Activated CD4-positive, alpha-beta memory T cell treated with anti-CD3 and anti-CD28 coated beads for 36 hours (primary cell): ENCODE measurements at regions not wholly inside any gene's neighbourhood (a gene's known extent, or its start where the extent isn't known, plus 50 kb on each side); places are given as distances from the start of the nearest gene placed in this dataset.

Experiments
- CTCF ChIA-PET: fragments of 350-600 bp; sonication (Branson Sonifier 250); formaldehyde crosslinking; loops from one replicate; lab custom pipeline; 2021; ENCODE audit warnings: antibody characterized with exemption, inconsistent platforms; lab: Charles Lee
- POLR2A ChIA-PET: fragments of 350-600 bp; sonication (Branson Sonifier 250); formaldehyde crosslinking; loops from one replicate; lab custom pipeline; 2021; ENCODE audit warnings: antibody characterized with exemption; lab: Charles Lee
- DNase-seq: peaks from one replicate; pipeline ENCODE4 v3.0.0-alpha.2; 2020
- H3K27ac Mint-ChIP-seq: one replicate; pipeline ENCODE4 v1.8.0; 2021; ENCODE audit warnings: mixed read lengths
- H3K27me3 Mint-ChIP-seq: one replicate; pipeline ENCODE4 v1.8.0; 2021; ENCODE audit warnings: mixed read lengths
- H3K36me3 Mint-ChIP-seq: one replicate; pipeline ENCODE4 v1.8.0; 2021; ENCODE audit warnings: mixed read lengths
- H3K4me1 Mint-ChIP-seq: one replicate; pipeline ENCODE4 v1.8.0; 2021; ENCODE audit warnings: low read depth, mixed read lengths
- H3K4me3 Mint-ChIP-seq: one replicate; pipeline ENCODE4 v1.8.0; 2021; ENCODE audit warnings: mild to moderate bottlenecking, mixed read lengths
- H3K9me3 Mint-ChIP-seq: one replicate; pipeline ENCODE4 v1.8.0; 2021; ENCODE audit warnings: mixed read lengths
- intact Hi-C: fragments of 100-400 bp; cut with micrococcal nuclease; formaldehyde crosslinking; loops from one replicate; pipeline ENCODE4 v1.15.1; 2023

DNA sequence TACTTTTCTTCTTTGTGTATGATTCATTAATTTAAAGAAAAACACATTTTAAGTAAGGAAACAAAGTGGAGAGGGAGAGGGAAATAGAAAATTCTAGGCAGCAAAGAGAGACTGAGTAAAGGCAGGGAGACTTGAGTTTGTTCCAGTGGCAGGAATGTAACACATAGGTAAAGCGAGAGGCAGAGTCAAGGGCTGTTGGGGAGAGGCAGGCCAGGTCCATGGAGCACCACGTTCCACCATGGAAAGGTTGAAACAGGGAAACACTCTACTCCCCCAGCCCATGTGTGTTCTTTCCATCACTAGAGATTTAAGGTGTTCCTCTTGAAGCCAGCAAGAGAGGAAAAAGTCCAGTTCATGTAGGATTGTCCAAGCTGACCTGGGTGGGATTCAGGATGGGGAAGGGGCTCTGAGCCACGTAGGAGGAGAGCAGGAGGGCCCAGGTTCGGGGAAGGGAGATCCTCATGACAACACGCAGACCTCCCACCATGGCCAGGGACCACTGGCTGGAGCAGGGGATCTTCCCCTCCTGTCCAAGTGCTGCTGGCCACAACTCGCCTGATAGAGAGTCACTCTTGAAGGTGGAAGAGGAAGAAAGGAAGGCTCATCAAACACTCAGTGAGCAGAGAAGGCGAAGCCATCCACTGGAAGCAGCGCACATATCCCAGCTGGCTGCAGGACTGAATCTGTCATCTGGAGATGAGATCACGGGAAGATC lies 666.4 kb upstream of the MKI67 start:
- CTCF ChIA-PET, result no interaction called here
- H3K27ac Mint-ChIP-seq, result no peak overlapping the region
- no peaks in the 10 kb centered on the region for H3K9me3 Mint-ChIP-seq
- DNase-seq, result no peak
- POLR2A ChIA-PET, result no interaction called here
- intact Hi-C loops, result no loop called here
- no peaks in the 10 kb centered on the region for H3K4me1 Mint-ChIP-seq
- H3K27me3 Mint-ChIP-seq, result peaks cover 3% of the 10 kb centered on the region
- H3K4me3 Mint-ChIP-seq, result no peak overlapping the region
- no peaks in the 10 kb centered on the region for H3K36me3 Mint-ChIP-seq

DNA sequence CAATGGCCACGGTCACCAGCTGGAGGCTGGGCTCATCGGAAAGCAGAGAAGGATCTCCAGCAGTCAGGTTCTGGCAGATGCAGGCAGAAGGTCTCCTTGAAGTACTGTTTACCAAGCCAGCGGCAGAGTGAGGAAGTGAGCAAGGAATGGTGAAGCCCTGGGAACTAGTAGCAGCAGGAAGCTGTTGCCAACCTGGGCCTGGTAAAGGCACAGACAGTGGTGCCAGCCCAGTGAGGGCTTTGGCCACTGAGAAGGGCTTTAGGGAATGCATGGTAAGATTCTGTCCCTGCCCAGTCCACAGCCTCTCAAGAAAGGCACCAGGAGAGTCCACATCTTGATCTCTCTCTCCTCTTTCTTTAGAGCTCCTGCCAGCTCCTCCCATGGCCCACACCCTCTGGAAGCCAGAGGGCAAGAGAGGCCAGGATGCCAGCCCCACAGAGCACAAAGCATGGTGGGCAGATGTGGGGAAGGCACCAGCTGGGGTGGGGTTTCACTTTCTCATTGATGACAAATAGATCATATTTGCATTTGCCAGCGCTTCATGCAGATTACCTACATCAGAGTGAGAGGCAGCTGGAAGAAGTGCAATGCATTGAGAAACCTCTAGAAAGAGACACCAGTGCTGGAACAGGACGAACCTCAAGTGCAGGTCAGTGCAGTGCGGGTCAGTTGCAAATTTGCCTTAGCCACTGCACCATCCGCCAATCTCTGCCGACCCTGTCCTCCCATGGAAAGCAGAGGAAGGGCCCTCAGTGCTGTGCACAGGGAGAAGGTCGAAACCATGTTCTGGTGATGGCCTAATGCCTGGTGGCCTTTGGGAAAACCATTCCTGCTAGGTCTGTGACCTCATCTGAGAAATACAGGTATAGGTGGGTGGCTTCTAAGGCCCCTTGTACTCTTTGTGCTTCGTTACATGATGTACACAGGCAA lies 667.8 kb upstream of the MKI67 start:
- no peaks in the 10 kb centered on the region for H3K4me1 Mint-ChIP-seq
- DNase-seq, result no peak
- ChIA-PET POLR2A (no interaction called here), CTCF (no interaction called here)
- intact Hi-C loops, result no loop called here
- H3K27me3 Mint-ChIP-seq, result no peaks in the 10 kb centered on the region
- H3K27ac Mint-ChIP-seq, result no peak overlapping the region
- H3K36me3 Mint-ChIP-seq, result no peaks in the 10 kb centered on the region
- H3K9me3 Mint-ChIP-seq, result no peaks in the 10 kb centered on the region
- no peak overlapping the region for H3K4me3 Mint-ChIP-seq

DNA sequence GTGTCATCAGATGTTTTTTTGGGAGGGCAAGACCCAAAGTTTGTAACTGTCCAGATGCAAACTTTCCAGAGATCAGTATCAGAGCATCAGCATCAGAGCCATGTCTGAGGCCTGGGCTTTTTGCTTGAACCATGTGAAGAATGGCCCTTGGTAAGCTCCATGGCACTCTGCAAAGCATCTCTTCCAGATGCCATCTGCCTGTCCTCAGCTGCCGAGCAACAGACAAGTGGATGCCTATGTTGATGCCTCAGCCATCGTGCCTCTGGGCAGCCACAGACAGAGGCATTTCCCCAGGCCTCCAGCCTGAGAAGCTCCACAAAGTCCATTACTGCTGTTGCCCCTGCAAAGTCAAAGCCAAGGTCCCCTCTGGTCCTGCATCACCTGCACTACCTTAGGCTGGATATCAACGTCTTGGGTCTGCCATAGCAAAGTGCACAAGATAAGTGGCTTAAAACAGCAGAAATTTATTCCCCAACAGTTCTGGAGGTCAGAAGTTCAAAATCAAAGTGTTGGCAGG lies 670.2 kb upstream of the MKI67 start:
- no peaks in the 10 kb centered on the region for H3K4me1 Mint-ChIP-seq
- H3K4me3 Mint-ChIP-seq, result no peak overlapping the region
- CTCF ChIA-PET, result no interaction called here
- no peaks in the 10 kb centered on the region for H3K27me3 Mint-ChIP-seq
- intact Hi-C loops, result no loop called here
- DNase-seq, result no peak
- no peaks in the 10 kb centered on the region for H3K36me3 Mint-ChIP-seq
- no peaks in the 10 kb centered on the region for H3K9me3 Mint-ChIP-seq
- H3K27ac Mint-ChIP-seq, result no peak overlapping the region
- POLR2A ChIA-PET, result no interaction called here

DNA sequence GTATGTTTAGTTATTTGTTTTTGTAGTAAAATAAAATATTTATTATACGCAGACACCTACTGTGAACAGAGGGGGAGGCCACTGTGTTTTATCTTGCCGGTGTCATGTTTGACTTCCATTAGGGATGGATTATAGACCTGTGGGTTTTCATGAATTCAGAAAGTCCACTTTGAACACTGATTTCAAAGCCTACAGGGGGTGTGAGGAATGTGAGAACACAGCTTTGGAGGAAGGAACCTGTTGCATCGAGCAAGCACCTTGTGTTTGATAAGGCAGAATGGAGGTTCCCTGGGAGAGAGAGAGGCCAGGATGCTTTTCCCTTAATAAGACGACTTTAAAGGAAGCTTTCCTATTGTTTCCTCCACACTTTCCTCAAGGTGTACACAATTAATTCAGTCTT lies 665.0 kb upstream of the MGMT start:
- POLR2A ChIA-PET, result no interaction called here
- intact Hi-C loops, result no loop called here
- Mint-ChIP-seq H3K27ac (no peak overlapping the region), H3K36me3 (no peaks in the 10 kb centered on the region), H3K4me1 (no peaks in the 10 kb centered on the region), H3K27me3 (no peaks in the 10 kb centered on the region), H3K4me3 (no peak overlapping the region), H3K9me3 (no peaks in the 10 kb centered on the region)
- DNase-seq, result no peak
- CTCF ChIA-PET, result no interaction called here

DNA sequence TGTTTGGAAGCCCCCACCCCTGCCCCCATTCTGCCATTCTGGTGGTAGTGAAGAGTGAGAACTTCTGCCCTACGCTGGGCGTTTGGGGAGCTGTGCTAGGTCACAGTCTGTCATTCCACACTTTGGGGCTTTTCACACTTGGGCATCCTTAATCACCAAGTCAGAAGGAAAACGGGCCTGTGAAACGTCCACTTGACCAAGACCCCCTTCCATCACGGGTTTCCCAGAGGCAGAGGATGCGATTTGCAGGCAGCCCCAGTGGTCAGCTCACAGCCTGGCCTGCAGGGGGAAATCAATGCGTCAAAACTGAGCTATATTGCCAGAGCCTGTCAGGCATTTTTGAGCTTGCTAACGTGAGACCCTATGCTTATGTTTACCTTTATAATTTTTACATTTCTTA lies 663.3 kb upstream of the MGMT start:
- Mint-ChIP-seq H3K27ac (no peak overlapping the region), H3K27me3 (no peaks in the 10 kb centered on the region), H3K4me1 (no peaks in the 10 kb centered on the region), H3K36me3 (no peaks in the 10 kb centered on the region), H3K9me3 (no peaks in the 10 kb centered on the region), H3K4me3 (no peak overlapping the region)
- ChIA-PET POLR2A (no interaction called here), CTCF (no interaction called here)
- no peak for DNase-seq
- intact Hi-C loops, result no loop called here

DNA sequence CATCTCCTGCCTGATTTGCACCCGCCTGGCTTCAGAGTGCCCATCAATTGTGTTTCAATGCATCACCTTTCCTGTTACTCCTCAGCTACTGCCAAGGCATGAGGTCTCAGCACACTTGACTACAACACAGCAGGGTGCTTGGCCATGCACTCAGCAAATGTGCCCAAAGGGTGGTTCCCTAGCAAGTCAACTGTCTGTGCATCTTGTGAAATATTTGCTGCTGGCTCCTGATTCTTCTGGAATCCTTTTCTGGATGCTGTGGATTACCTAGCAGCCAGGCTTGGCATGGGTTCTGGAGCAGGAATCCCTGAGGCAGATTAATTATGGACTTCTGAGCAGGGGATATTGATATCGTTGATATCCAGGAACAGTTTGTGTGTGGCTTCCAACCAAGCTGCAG lies 662.6 kb upstream of the MGMT start:
- POLR2A ChIA-PET, result no interaction called here
- Mint-ChIP-seq H3K9me3 (no peaks in the 10 kb centered on the region), H3K27ac (no peak overlapping the region), H3K4me1 (no peaks in the 10 kb centered on the region), H3K27me3 (no peaks in the 10 kb centered on the region), H3K36me3 (no peaks in the 10 kb centered on the region), H3K4me3 (no peak overlapping the region)
- CTCF ChIA-PET, result no interaction called here
- no peak for DNase-seq
- intact Hi-C loops, result no loop called here

DNA sequence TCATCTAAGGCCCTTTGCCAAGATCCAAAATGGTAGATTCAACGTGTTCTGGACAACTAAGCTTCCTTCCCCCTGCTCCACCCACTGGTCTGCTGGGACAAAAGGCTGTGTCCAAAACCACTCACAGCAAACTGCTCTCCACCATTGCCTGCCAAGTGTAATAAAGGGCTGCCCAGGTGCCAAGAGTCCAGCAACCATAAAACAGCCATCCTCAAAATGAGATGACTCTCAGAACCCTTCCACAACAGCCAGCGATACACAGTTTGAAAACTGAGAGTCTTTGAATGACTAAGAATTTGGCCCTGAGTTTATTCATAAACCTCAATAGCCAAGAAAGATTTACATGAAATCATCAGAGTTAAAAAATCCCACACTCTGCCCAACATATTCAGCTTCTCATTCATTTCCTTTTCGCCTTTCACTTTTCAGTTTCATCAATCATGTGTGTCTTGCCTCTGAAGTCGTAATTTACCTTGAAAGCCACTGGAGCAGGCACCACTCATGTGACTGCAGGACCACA lies 658.1 kb upstream of the MGMT start:
- Mint-ChIP-seq H3K27ac (no peak overlapping the region), H3K4me3 (no peak overlapping the region), H3K4me1 (no peaks in the 10 kb centered on the region), H3K27me3 (no peaks in the 10 kb centered on the region), H3K9me3 (no peaks in the 10 kb centered on the region), H3K36me3 (no peaks in the 10 kb centered on the region)
- POLR2A ChIA-PET, result no interaction called here
- intact Hi-C loops, result no loop called here
- CTCF ChIA-PET, result no interaction called here
- DNase-seq, result no peak

DNA sequence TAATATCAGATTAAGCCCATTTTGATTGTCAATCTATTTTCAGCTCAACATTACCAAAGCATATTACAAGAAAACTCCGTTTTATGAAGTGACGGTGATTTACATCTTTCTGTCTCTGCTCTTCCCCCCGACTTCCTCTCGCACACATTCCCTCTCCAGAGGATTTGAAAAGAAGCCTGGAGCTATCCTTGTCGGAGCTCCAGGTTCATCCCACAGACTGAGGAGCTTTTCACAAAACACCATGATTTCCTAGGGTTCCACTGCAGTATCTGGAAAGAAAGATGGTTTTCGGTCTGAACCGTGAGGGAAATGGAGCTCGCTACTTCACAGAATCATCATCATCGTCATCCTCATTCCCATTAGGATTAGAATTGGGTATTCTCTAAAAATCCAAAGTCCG lies 655.5 kb upstream of the MGMT start:
- Mint-ChIP-seq H3K9me3 (no peaks in the 10 kb centered on the region), H3K36me3 (no peaks in the 10 kb centered on the region), H3K27ac (no peak overlapping the region), H3K4me1 (no peaks in the 10 kb centered on the region), H3K4me3 (no peak overlapping the region), H3K27me3 (no peaks in the 10 kb centered on the region)
- ChIA-PET CTCF (interaction anchor here (0.7 to 1.0 kb wide), 2 partner anchors 34 to 50 kb away, joined by 3 read pairs; no protein-coding TSS in a partner anchor), POLR2A (interaction anchor here (0.6 kb wide), 1 partner anchor 320 kb away, joined by 3 read pairs; no protein-coding TSS in a partner anchor)
- intact Hi-C loops, result no loop called here
- DNase-seq, result no peak

DNA sequence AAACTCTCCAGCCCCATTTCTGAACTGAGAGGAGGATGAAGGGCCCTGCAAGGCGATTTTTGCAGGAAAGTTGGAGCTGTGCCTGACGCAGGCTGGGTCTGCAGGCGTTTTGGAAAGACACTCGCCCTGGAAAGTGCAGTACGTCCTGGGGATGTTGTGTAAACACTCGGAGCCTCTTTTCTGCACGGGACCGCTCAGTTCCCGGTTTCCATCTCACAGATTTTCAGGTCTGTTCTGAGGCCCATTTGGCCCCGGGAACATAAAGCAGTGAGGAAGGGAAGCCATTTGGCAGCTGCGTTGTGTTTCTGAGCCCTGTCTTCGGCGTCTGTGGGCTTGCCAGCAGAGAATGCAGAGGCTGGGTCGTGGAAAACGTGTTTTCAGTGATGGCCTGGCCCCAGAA lies 655.0 kb upstream of the MGMT start:
- ChIA-PET POLR2A (interaction anchor here (0.6 kb wide), 1 partner anchor 319 kb away, joined by 3 read pairs; no protein-coding TSS in a partner anchor), CTCF (interaction anchor here (0.7 to 1.0 kb wide), 2 partner anchors 34 to 49 kb away, joined by 3 read pairs; no protein-coding TSS in a partner anchor)
- Mint-ChIP-seq H3K9me3 (no peaks in the 10 kb centered on the region), H3K27ac (no peak overlapping the region), H3K4me1 (no peaks in the 10 kb centered on the region), H3K36me3 (no peaks in the 10 kb centered on the region), H3K27me3 (no peaks in the 10 kb centered on the region), H3K4me3 (no peak overlapping the region)
- no peak for DNase-seq
- intact Hi-C loops, result no loop called here

DNA sequence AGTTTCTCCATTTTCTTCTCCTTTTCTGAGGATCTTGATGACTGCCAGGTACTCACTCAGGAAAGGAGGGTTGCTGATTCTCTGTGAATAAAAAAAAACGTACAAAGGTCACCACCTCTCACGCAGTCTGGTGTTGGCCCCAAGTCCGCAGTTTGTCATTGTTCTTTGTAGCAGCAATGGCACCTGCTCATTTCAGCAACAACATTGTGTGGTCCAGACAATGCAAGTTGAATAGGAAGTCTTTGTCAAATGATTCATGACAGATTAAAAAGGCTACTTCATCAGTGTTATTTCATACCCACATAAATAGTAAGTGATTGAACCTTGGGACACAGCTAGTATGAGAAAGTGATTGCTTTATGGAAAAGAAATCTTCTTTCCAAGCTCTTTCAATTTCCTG lies 653.5 kb upstream of the MGMT start:
- no peaks in the 10 kb centered on the region for H3K9me3 Mint-ChIP-seq
- ChIA-PET CTCF (no interaction called here), POLR2A (no interaction called here)
- H3K27me3 Mint-ChIP-seq, result no peaks in the 10 kb centered on the region
- intact Hi-C loops, result no loop called here
- no peak overlapping the region for H3K27ac Mint-ChIP-seq
- no peaks in the 10 kb centered on the region for H3K36me3 Mint-ChIP-seq
- DNase-seq, result no peak
- H3K4me3 Mint-ChIP-seq, result no peak overlapping the region
- no peaks in the 10 kb centered on the region for H3K4me1 Mint-ChIP-seq

DNA sequence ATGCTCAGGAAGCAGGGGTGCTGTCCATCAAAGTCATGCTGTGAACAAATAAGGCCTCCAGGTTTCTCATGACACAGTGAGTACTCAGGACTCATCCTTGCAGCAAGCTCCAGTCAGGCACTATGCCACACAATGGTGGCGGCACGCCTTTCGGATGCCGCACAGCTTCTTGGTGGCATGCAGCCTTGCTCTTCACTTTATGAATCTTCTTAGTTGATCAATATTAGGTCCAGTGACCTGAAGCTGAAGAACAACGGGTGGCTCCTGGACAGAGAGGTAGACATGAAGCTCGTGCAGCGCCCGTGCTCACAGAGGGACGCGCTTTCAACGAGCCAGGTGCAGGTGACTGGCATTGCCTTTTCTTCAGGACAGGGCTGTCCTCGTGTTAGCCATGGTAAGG lies 653.0 kb upstream of the MGMT start:
- no peaks in the 10 kb centered on the region for H3K27me3 Mint-ChIP-seq
- intact Hi-C loops, result no loop called here
- H3K4me3 Mint-ChIP-seq, result no peak overlapping the region
- no peaks in the 10 kb centered on the region for H3K4me1 Mint-ChIP-seq
- H3K9me3 Mint-ChIP-seq, result no peaks in the 10 kb centered on the region
- POLR2A ChIA-PET, result no interaction called here
- no peak overlapping the region for H3K27ac Mint-ChIP-seq
- CTCF ChIA-PET, result no interaction called here
- no peak for DNase-seq
- no peaks in the 10 kb centered on the region for H3K36me3 Mint-ChIP-seq

DNA sequence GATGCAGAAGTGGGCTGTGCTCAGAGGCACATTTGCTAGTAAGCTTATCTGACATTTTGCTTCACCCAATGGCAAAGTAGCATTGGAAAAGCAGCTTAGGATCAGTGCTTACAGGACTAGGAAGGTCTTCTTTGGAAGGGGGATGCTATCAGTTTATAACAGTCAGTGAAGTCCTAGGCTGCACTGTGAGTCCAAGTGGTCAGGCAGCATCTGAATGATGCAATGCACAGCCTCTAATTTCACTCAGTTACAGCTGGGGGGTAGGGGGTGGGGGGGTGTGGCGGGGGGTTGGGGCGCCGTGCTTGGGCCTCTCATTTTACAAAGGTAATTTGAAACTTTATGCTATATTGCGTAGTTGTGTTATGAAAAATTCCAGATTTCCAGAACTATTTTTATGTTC lies 652.3 kb upstream of the MGMT start:
- Mint-ChIP-seq H3K4me1 (no peaks in the 10 kb centered on the region), H3K9me3 (no peaks in the 10 kb centered on the region), H3K4me3 (no peak overlapping the region), H3K36me3 (no peaks in the 10 kb centered on the region), H3K27me3 (no peaks in the 10 kb centered on the region), H3K27ac (no peak overlapping the region)
- DNase-seq, result no peak
- POLR2A ChIA-PET, result no interaction called here
- intact Hi-C loops, result no loop called here
- CTCF ChIA-PET, result no interaction called here
